Aorta (tissue), 5 donors: ENCODE measurements at regions not wholly inside any gene's neighbourhood (a gene's known extent, or its start where the extent isn't known, plus 50 kb on each side); places are given as distances from the start of the nearest gene placed in this dataset.

Experiments
- ATAC-seq: fragments of 200-7000 bp; cut with Tn5 transposase; one replicate; pipeline ENCODE4 v1.9.1; 2022; ENCODE audit warnings: moderate library complexity; ENCODE audit not compliant: low FRiP score
- DNase-seq, 2 donors: peaks; one replicate each; pipeline ENCODE4 v3.0.0-alpha.2; 2020
- H3K27ac ChIP-seq, 2 donors: one replicate each; pipeline ENCODE4 v1.5.1; 2013; ENCODE audit warnings: low read length in 2 of 2, mild to moderate bottlenecking in 2 of 2, moderate library complexity in 2 of 2, control low read depth in 1 of 2, inconsistent platforms in 1 of 2, low read depth in 1 of 2
- H3K27me3 ChIP-seq, 2 donors: one replicate each; pipeline ENCODE4 v1.6.1; 2013; ENCODE audit warnings: control low read depth in 1 of 2, low read length in 1 of 2, mild to moderate bottlenecking in 1 of 2, moderate library complexity in 1 of 2; ENCODE audit not compliant: insufficient read depth in 2 of 2, control insufficient read depth in 1 of 2
- H3K36me3 ChIP-seq, 2 donors: one replicate each; pipeline ENCODE4 v1.6.1; 2013; ENCODE audit warnings: control low read depth in 1 of 2, low read length in 1 of 2, mild to moderate bottlenecking in 1 of 2; ENCODE audit not compliant: insufficient read depth in 2 of 2, control insufficient read depth in 1 of 2
- H3K4me1 ChIP-seq, 2 donors: one replicate each; pipeline ENCODE4 v1.6.1; 2013; ENCODE audit warnings: low read length in 2 of 2, control low read depth in 1 of 2, mild to moderate bottlenecking in 1 of 2, moderate library complexity in 1 of 2; ENCODE audit not compliant: insufficient read depth in 2 of 2, control insufficient read depth in 1 of 2
- H3K4me3 ChIP-seq, 2 donors: one replicate each; pipeline ENCODE4 v1.5.1; 2013; ENCODE audit warnings: low read length in 2 of 2, control low read depth in 1 of 2, mild to moderate bottlenecking in 1 of 2
- H3K9me3 ChIP-seq: one replicate; pipeline ENCODE4 v1.6.1; 2013; ENCODE audit warnings: mild to moderate bottlenecking, low read length; ENCODE audit not compliant: control insufficient read depth
- WGBS, 2 donors: extraction: QIAGEN DNeasy Blood & Tissue Kit; methylation state at CpG; one replicate each; pipeline ENCODE4 v1.1.7; 2013; 5-methylcytosine and 5-hydroxymethylcytosine counted together
- intact Hi-C, 2 donors: fragments of 100-400 bp; cut with DNase I; formaldehyde crosslinking; loops; one replicate each; pipeline versions ENCODE4 v1.14.2 to v1.15.0; 2022
- donor health status: healthy with polysubstance abuse.
- donor health status: Bipolar disorder and iron deficiency.
- donor health status: DM: no; HTN: no; CAD: no.
- donor health status: DM: no; HTN: no; CAD: no.
- donor health status: DM: yes; HTN: yes; CAD: no.

GRCh38 chr9:29556746-29557145, 1983.5 kb upstream of the C9orf72 start:
- ATAC-seq: no peak
- Histone ChIP-seq H3K27me3 (no peaks in the 10 kb centered on the region), H3K36me3 (no peaks in the 10 kb centered on the region), H3K4me3 (no peak overlapping the region), H3K4me1 (no peaks in the 10 kb centered on the region), H3K9me3 (no peaks in the 10 kb centered on the region), H3K27ac (no peak overlapping the region)
- DNase-seq: no peak
- 68 to 77% methylated on average over 2 of the region's 2 CpGs for WGBS, 2 donors
- intact Hi-C loops: no loop called here

DNA sequence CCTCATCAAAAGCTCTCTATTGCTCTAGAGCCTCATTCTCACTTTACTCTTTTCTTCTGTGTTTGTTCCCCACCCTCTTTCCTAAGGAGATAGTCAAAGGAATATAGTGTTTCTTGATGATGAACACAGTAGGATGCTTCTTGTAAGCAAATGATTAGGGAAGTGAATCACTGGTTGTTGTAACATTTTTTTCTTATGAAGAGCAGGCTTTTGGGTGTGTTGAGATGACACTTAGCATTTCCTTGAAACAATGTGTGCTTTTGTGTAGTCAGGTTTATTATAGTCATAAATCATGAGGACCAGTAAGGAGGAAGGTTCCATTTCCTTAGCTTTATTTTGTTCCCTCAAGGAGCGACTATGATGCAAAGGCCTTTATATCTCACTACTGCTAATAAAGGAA, 1991.3 kb upstream of the C9orf72 start:
- 46% methylated on average over 1 of the region's 1 CpG for WGBS, 2 donors
- Histone ChIP-seq H3K27ac (no peak overlapping the region), H3K4me3 (no peak overlapping the region), H3K4me1 (no peaks in the 10 kb centered on the region), H3K9me3 (no peaks in the 10 kb centered on the region), H3K27me3 (no peaks in the 10 kb centered on the region), H3K36me3 (no peaks in the 10 kb centered on the region)
- no peak for ATAC-seq
- DNase-seq: no peak
- intact Hi-C loops: no loop called here

GRCh38 chr9:29575219-29575618, 2001.9 kb upstream of the C9orf72 start:
- Histone ChIP-seq H3K4me3 (no peak overlapping the region), H3K27ac (no peak overlapping the region), H3K36me3 (no peaks in the 10 kb centered on the region), H3K9me3 (no peaks in the 10 kb centered on the region), H3K4me1 (no peaks in the 10 kb centered on the region), H3K27me3 (no peaks in the 10 kb centered on the region)
- ATAC-seq: no peak
- WGBS, 2 donors: 32 to 47% methylated on average over 1 of the region's 1 CpG
- no peak for DNase-seq
- intact Hi-C loops: no loop called here

GRCh38 chr9:29588361-29588760, 2015.1 kb upstream of the C9orf72 start:
- Histone ChIP-seq H3K27me3 (no peaks in the 10 kb centered on the region), H3K36me3 (no peaks in the 10 kb centered on the region), H3K27ac (no peak overlapping the region), H3K9me3 (peaks cover 1% of the 10 kb centered on the region), H3K4me3 (no peak overlapping the region), H3K4me1 (no peaks in the 10 kb centered on the region)
- intact Hi-C loops: no loop called here
- ATAC-seq (no peak), DNase-seq (no peak)
- 41 to 70% methylated on average over 2 of the region's 2 CpGs for WGBS, 2 donors

DNA sequence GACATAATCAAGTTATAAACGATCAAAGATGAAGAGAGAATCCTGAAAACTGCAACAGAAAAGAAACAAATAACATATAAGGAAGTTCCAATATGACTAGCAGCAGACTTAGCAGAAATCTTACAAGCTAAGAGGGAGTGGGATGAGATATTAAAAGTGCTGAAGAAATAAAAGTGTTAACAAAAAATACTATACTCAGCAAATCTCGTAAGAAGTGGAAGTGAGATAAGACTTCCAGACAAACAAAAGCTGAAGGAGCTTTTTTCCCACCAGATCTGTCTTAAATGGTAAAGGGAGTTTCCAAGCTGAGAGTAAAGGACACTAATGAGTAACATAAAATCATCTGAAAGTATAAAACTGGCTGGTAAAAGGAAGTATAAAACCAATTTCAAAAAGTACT, 2036.0 kb upstream of the C9orf72 start:
- Histone ChIP-seq H3K4me1 (no peaks in the 10 kb centered on the region), H3K27ac (no peak overlapping the region), H3K27me3 (no peaks in the 10 kb centered on the region), H3K36me3 (no peaks in the 10 kb centered on the region), H3K4me3 (no peak overlapping the region), H3K9me3 (no peaks in the 10 kb centered on the region)
- intact Hi-C loops: no loop called here
- ATAC-seq: no peak
- no peak for DNase-seq
- WGBS, 2 donors: 38 to 42% methylated on average over 2 of the region's 2 CpGs

GRCh38 chr9:29613773-29614172, 2040.5 kb upstream of the C9orf72 start:
- no peaks in the 10 kb centered on the region for H3K36me3 ChIP-seq
- H3K27me3 ChIP-seq: no peaks in the 10 kb centered on the region
- no peak overlapping the region for H3K27ac ChIP-seq
- H3K4me3 ChIP-seq: no peak overlapping the region
- intact Hi-C loops: no loop called here
- no peaks in the 10 kb centered on the region for H3K9me3 ChIP-seq
- no peaks in the 10 kb centered on the region for H3K4me1 ChIP-seq
- ATAC-seq (no peak), DNase-seq (no peak)
- WGBS, 2 donors: 49 to 62% methylated on average over 1 of the region's 1 CpG

GRCh38 chr9:29616844-29617243, 2043.6 kb upstream of the C9orf72 start:
- 53 to 59% methylated on average over 2 of the region's 2 CpGs for WGBS, 2 donors
- intact Hi-C loops: no loop called here
- DNase-seq: no peak
- Histone ChIP-seq H3K4me1 (no peaks in the 10 kb centered on the region), H3K27me3 (no peaks in the 10 kb centered on the region), H3K27ac (no peak overlapping the region), H3K9me3 (no peaks in the 10 kb centered on the region), H3K4me3 (no peak overlapping the region), H3K36me3 (no peaks in the 10 kb centered on the region)
- no peak for ATAC-seq

DNA sequence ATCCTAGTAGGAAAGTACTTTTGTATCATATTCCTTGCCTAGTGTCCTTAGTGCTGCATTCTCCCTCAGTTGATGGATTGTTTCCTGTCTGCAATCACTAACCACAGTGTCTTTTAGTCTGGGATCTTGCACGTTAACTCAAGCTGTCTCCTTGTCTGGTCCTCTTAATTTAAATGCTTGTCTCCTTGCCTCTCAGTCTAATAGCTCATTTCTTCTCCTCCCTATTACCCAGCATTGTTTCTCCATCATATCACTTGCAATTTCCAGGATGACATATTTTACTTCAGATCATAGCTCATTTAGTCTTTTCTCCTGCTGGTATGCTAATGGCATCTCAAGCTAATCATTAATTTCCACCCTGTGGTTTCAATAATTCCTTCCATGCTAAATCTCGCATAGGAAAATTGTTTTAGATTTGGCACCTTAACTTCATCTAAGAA, 2052.0 kb upstream of the C9orf72 start:
- intact Hi-C loops: no loop called here
- 27 to 33% methylated on average over 2 of the region's 2 CpGs for WGBS, 2 donors
- no peak overlapping the region for H3K27ac ChIP-seq

GRCh38 chr9:29625931-29626330, 2052.7 kb upstream of the C9orf72 start:
- Histone ChIP-seq H3K27ac (no peak overlapping the region), H3K4me1 (no peaks in the 10 kb centered on the region), H3K27me3 (no peaks in the 10 kb centered on the region), H3K9me3 (peaks cover 5% of the 10 kb centered on the region), H3K4me3 (no peak overlapping the region), H3K36me3 (no peaks in the 10 kb centered on the region)
- WGBS, 2 donors: 63 to 69% methylated on average over 3 of the region's 3 CpGs
- ATAC-seq (no peak), DNase-seq (no peak)
- intact Hi-C loops: no loop called here

More for the DNA sequence above, 2052.0 kb upstream of the C9orf72 start:
- ATAC-seq (no peak), DNase-seq (no peak)
- Histone ChIP-seq H3K4me3 (no peak overlapping the region), H3K36me3 (no peaks in the 10 kb centered on the region), H3K27me3 (no peaks in the 10 kb centered on the region), H3K4me1 (no peaks in the 10 kb centered on the region), H3K9me3 (peaks cover 5% of the 10 kb centered on the region)
